ENCODE measurements at regions not wholly inside any gene's neighbourhood (a gene's known extent, or its start where the extent isn't known, plus 50 kb on each side); places are given as distances from the start of the nearest gene placed in this dataset.

- no peak overlapping the region for H3K4me3 ChIP-seq (ENCODE audit: control insufficient read depth, low read depth, low read length)
- no peak for DNase-seq (ENCODE audit: low read depth)
- TF ChIP-seq CTCF (conservative IDR thresholded peaks at IDR 0.05; ENCODE audit: control insufficient read depth, insufficient read depth, low read depth, low read length), result no peak
Observed at GRCh38 chr2:217076657-217077232, 216.9 kb upstream of the TNP1 start.

- no peak for TF ChIP-seq CTCF (conservative IDR thresholded peaks at IDR 0.05; ENCODE audit: control insufficient read depth, insufficient read depth, low read depth, low read length)
Observed at GRCh38 chr2:217076058-217076435, 216.2 kb upstream of the TNP1 start.

GRCh38 chr2:217075268-217076057 lies 215.6 kb upstream of the TNP1 start:
- H3K4me3 ChIP-seq (ENCODE audit: control insufficient read depth, low read depth, low read length), result no peak overlapping the region
- peak; percentile 71 for DNase-seq (ENCODE audit: low read depth)
- no peak for TF ChIP-seq CTCF (conservative IDR thresholded peaks at IDR 0.05; ENCODE audit: control insufficient read depth, insufficient read depth, low read depth, low read length)

More at GRCh38 chr2:217076058-217076435, 216.2 kb upstream of the TNP1 start:
- DNase-seq (ENCODE audit: low read depth), result no peak
- H3K4me3 ChIP-seq (ENCODE audit: control insufficient read depth, low read depth, low read length), result no peak overlapping the region

GRCh38 chr2:217074576-217075255 lies 214.9 kb upstream of the TNP1 start:
- no peak overlapping the region for H3K4me3 ChIP-seq (ENCODE audit: control insufficient read depth, low read depth, low read length)
- no peak for TF ChIP-seq CTCF (conservative IDR thresholded peaks at IDR 0.05; ENCODE audit: control insufficient read depth, insufficient read depth, low read depth, low read length)
- DNase-seq (ENCODE audit: low read depth), result peak; percentile 63

- TF ChIP-seq CTCF (conservative IDR thresholded peaks at IDR 0.05; ENCODE audit: control insufficient read depth, insufficient read depth, low read depth, low read length), result no peak
- no peak overlapping the region for H3K4me3 ChIP-seq (ENCODE audit: control insufficient read depth, low read depth, low read length)
- DNase-seq (ENCODE audit: low read depth), result peak; percentile 43
Observed at GRCh38 chr2:217071416-217071815, 211.6 kb upstream of the TNP1 start.

GRCh38 chr2:217070611-217071010 lies 210.7 kb upstream of the TNP1 start:
- H3K4me3 ChIP-seq (ENCODE audit: control insufficient read depth, low read depth, low read length), result no peak overlapping the region
- no peak for DNase-seq (ENCODE audit: low read depth)
- TF ChIP-seq CTCF (conservative IDR thresholded peaks at IDR 0.05; ENCODE audit: control insufficient read depth, insufficient read depth, low read depth, low read length), result no peak
